NT2/D1 (cell line): ENCODE measurements at regions not wholly inside any gene's neighbourhood (a gene's known extent, or its start where the extent isn't known, plus 50 kb on each side); places are given as distances from the start of the nearest gene placed in this dataset.

Experiments used
- SUZ12 ChIP-seq: IDR thresholded peaks from 2 replicates; pipeline ENCODE4 v1.6.1; 2011; ENCODE audit not compliant: insufficient read length, insufficient read depth; ENCODE audit errors: extremely low read depth
- YY1 ChIP-seq: IDR thresholded peaks from 2 replicates; pipeline ENCODE4 v1.6.1; 2011; ENCODE audit not compliant: insufficient read length, insufficient read depth
- ZNF274 ChIP-seq: IDR thresholded peaks from 2 replicates; pipeline ENCODE4 v1.6.1; 2011; ENCODE audit warnings: mild to moderate bottlenecking, low read depth, low read length

- TF ChIP-seq ZNF274 (no peak), YY1 (no peak), SUZ12 (no peak)
Observed at GRCh38 chr2:176566961-176567360, 297.7 kb downstream of the MTX2 start.
